MM.1S (cell line): ENCODE measurements at regions not wholly inside any gene's neighbourhood (a gene's known extent, or its start where the extent isn't known, plus 50 kb on each side); places are given as distances from the start of the nearest gene placed in this dataset.

ENCODE experiments used
- EZH2 ChIP-seq: fragments of 300-600 bp; sonication (generic); optimal IDR thresholded peaks from 2 replicates; pipeline ENCODE3; 2017; ENCODE audit warnings: low read depth, mild to moderate bottlenecking, antibody characterized with exemption, low read length, mixed read lengths
- EZH2phosphoT487 ChIP-seq: fragments of 300-600 bp; sonication (generic); IDR thresholded peaks from 2 replicates; pipeline ENCODE4 v1.6.1; 2018; ENCODE audit warnings: antibody characterized with exemption, low read length
- TF ChIP-seq, protein P1 (sequence below): fragments of 300-600 bp; sonication (generic); IDR thresholded peaks from 2 replicates; pipeline ENCODE4 v1.5.1; 2016; ENCODE audit warnings: antibody characterized with exemption, low read length, mixed read lengths

DNA sequence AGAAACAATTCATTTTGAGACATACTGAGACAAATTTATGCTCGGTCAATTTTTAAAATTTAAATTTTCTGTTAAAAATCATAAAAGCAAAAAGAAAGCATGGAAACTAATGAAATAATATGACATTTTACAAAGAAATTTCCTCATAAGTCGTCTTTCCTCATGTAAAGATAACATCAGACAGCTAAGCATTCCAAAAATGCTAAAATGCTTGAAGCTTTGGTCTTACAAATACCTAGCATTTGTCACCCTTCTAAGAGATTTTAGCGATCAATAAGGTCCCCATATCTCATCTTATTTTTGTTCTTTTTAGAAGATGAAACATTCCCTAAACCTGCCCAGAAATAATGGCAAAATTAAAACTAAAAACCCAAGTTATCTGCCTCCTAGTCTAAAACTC lies 68.5 kb upstream of the FREM2 start:
- TF ChIP-seq, protein P1, sequence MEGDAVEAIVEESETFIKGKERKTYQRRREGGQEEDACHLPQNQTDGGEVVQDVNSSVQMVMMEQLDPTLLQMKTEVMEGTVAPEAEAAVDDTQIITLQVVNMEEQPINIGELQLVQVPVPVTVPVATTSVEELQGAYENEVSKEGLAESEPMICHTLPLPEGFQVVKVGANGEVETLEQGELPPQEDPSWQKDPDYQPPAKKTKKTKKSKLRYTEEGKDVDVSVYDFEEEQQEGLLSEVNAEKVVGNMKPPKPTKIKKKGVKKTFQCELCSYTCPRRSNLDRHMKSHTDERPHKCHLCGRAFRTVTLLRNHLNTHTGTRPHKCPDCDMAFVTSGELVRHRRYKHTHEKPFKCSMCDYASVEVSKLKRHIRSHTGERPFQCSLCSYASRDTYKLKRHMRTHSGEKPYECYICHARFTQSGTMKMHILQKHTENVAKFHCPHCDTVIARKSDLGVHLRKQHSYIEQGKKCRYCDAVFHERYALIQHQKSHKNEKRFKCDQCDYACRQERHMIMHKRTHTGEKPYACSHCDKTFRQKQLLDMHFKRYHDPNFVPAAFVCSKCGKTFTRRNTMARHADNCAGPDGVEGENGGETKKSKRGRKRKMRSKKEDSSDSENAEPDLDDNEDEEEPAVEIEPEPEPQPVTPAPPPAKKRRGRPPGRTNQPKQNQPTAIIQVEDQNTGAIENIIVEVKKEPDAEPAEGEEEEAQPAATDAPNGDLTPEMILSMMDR: no peak
- TF ChIP-seq EZH2phosphoT487 (no peak), EZH2 (no peak)
